ENCODE measurements at regions not wholly inside any gene's neighbourhood (a gene's known extent, or its start where the extent isn't known, plus 50 kb on each side); places are given as distances from the start of the nearest gene placed in this dataset.

- no peaks in the 10 kb centered on the region for H3K4me1 ChIP-seq
- no peak for TF ChIP-seq POLR2A (IDR thresholded peaks at IDR 0.05)
- no peak for TF ChIP-seq EP300 (IDR thresholded peaks at IDR 0.05)
- TF ChIP-seq CTCF (IDR thresholded peaks at IDR 0.05): no peak
- WGBS, 2 donors: 27 to 57% methylated on average over 1 of the region's 1 CpG
These were observed 151.5 kb upstream of the TOM1L1 start for GRCh38 chr17:54749157-54749556.

GRCh38 chr17:54754560-54754959 is 146.1 kb upstream of the TOM1L1 start:
- no peaks in the 10 kb centered on the region for H3K4me1 ChIP-seq
- DNase-seq (ENCODE audit: low spot score in 2 of 2): no peak
- no peaks in the 10 kb centered on the region for H3K36me3 ChIP-seq
- 81 to 85% methylated on average over 12 to 15 of the region's 15 CpGs for WGBS, 2 donors
- H3K9me3 ChIP-seq: no peaks in the 10 kb centered on the region
- H3K4me3 ChIP-seq: no peak overlapping the region
- H3K27ac ChIP-seq: no peak overlapping the region
- no peak for TF ChIP-seq EP300 (IDR thresholded peaks at IDR 0.05)
- TF ChIP-seq POLR2A (IDR thresholded peaks at IDR 0.05): no peak
- TF ChIP-seq CTCF (IDR thresholded peaks at IDR 0.05): no peak
- no peaks in the 10 kb centered on the region for H3K27me3 ChIP-seq

More at GRCh38 chr17:54749157-54749556, 151.5 kb upstream of the TOM1L1 start:
- DNase-seq (ENCODE audit: low spot score in 2 of 2): no peak
- Histone ChIP-seq H3K36me3 (no peaks in the 10 kb centered on the region), H3K4me3 (no peak overlapping the region), H3K27ac (no peak overlapping the region), H3K27me3 (no peaks in the 10 kb centered on the region), H3K9me3 (peaks cover 0 to 38% (median 2%) of the 10 kb centered on the region in 4 donors)

- Histone ChIP-seq H3K4me1 (no peaks in the 10 kb centered on the region), H3K4me3 (no peak overlapping the region), H3K27me3 (no peaks in the 10 kb centered on the region), H3K27ac (no peak overlapping the region), H3K9me3 (no peaks in the 10 kb centered on the region), H3K36me3 (no peaks in the 10 kb centered on the region)
- TF ChIP-seq CTCF (IDR thresholded peaks at IDR 0.05) (no peak), EP300 (IDR thresholded peaks at IDR 0.05) (no peak), POLR2A (IDR thresholded peaks at IDR 0.05) (no peak)
- DNase-seq (ENCODE audit: low spot score in 2 of 2): no peak
- 20 to 29% methylated on average over 3 of the region's 3 CpGs for whole genome bisulfite sequencing, 2 donors
These were observed 139.8 kb upstream of the TOM1L1 start for GRCh38 chr17:54760836-54761235.

GRCh38 chr17:54770836-54771235 is 129.8 kb upstream of the TOM1L1 start:
- no peak for DNase-seq (ENCODE audit: low spot score in 2 of 2)
- H3K36me3 ChIP-seq: no peaks in the 10 kb centered on the region
- no peak overlapping the region for H3K4me3 ChIP-seq
- H3K27me3 ChIP-seq: no peaks in the 10 kb centered on the region
- H3K4me1 ChIP-seq: no peaks in the 10 kb centered on the region
- no peak overlapping the region for H3K27ac ChIP-seq
- WGBS, 2 donors: 57% methylated on average over 2 of the region's 2 CpGs
- no peaks in the 10 kb centered on the region for H3K9me3 ChIP-seq
- TF ChIP-seq EP300 (IDR thresholded peaks at IDR 0.05) (no peak), POLR2A (IDR thresholded peaks at IDR 0.05) (no peak), CTCF (IDR thresholded peaks at IDR 0.05) (no peak)

GRCh38 chr17:54771409-54771915 is 129.2 kb upstream of the TOM1L1 start:
- H3K27ac ChIP-seq: no peak overlapping the region
- DNase-seq (ENCODE audit: low spot score in 2 of 2): no peak
- WGBS, 2 donors: 35 to 39% methylated on average over 1 of the region's 1 CpG
- no peaks in the 10 kb centered on the region for H3K4me1 ChIP-seq
- no peaks in the 10 kb centered on the region for H3K36me3 ChIP-seq
- TF ChIP-seq POLR2A (IDR thresholded peaks at IDR 0.05) (no peak), CTCF (IDR thresholded peaks at IDR 0.05) (no peak), EP300 (IDR thresholded peaks at IDR 0.05) (no peak)
- H3K27me3 ChIP-seq: no peaks in the 10 kb centered on the region
- H3K4me3 ChIP-seq: no peak overlapping the region
- H3K9me3 ChIP-seq: no peaks in the 10 kb centered on the region
